NCI-H345 treated with DMSO at 0.1 percent for 48 hours (cell line): ENCODE measurements at regions not wholly inside any gene's neighbourhood (a gene's known extent, or its start where the extent isn't known, plus 50 kb on each side); places are given as distances from the start of the nearest gene placed in this dataset.
"Not testable (repeated sequence)": the region's sequence is repeated elsewhere in the genome, so short reads cannot be mapped to it uniquely, and the experiment has no call there.

Experiments used
- DNase-seq: peaks from one replicate; lab custom pipeline; 2025; ENCODE audit not compliant: unreplicated experiment; lab: John Stamatoyannopoulos, UW

- no peak for DNase-seq
Observed at GRCh38 chr3:35426366-35426958, 212.9 kb upstream of the ARPP21 start.

GRCh38 chr3:35437381-35437780 is 201.9 kb upstream of the ARPP21 start:
- no peak for DNase-seq

GRCh38 chr3:35438101-35438500 is 201.2 kb upstream of the ARPP21 start:
- DNase-seq = no peak

- no peak for DNase-seq
Observed at GRCh38 chr3:35439663-35440062, 199.7 kb upstream of the ARPP21 start.

- DNase-seq = no peak
Observed at GRCh38 chr3:35440826-35441225, 198.5 kb upstream of the ARPP21 start.

- DNase-seq = no peak
Observed at GRCh38 chr3:35446896-35447295, 192.4 kb upstream of the ARPP21 start.

- DNase-seq = no peak
Observed at GRCh38 chr3:35448121-35448520, 191.2 kb upstream of the ARPP21 start.

- DNase-seq = no peak
Observed at GRCh38 chr3:35448681-35449080, 190.6 kb upstream of the ARPP21 start.

GRCh38 chr3:35454819-35455218 is 184.5 kb upstream of the ARPP21 start:
- DNase-seq = not testable (repeated sequence)

- no peak for DNase-seq
Observed at GRCh38 chr3:35473956-35474355, 165.4 kb upstream of the ARPP21 start.

GRCh38 chr3:35482566-35482965 is 156.8 kb upstream of the ARPP21 start:
- DNase-seq = not testable (repeated sequence)

- DNase-seq = no peak
Observed at GRCh38 chr3:35483131-35483530, 156.2 kb upstream of the ARPP21 start.

- no peak for DNase-seq
Observed at GRCh38 chr3:35484929-35485530, 154.3 kb upstream of the ARPP21 start.

- DNase-seq = no peak
Observed at GRCh38 chr3:35486295-35486694, 153.0 kb upstream of the ARPP21 start.

GRCh38 chr3:35487376-35487775 is 151.9 kb upstream of the ARPP21 start:
- no peak for DNase-seq

GRCh38 chr3:35488526-35488925 is 150.8 kb upstream of the ARPP21 start:
- DNase-seq = no peak

GRCh38 chr3:35492841-35493240 is 146.5 kb upstream of the ARPP21 start:
- DNase-seq = no peak

- DNase-seq = no peak
Observed at GRCh38 chr3:35498506-35499210, 140.7 kb upstream of the ARPP21 start.

GRCh38 chr3:35500641-35501350 is 138.5 kb upstream of the ARPP21 start:
- DNase-seq = no peak

GRCh38 chr3:35502699-35503098 is 136.6 kb upstream of the ARPP21 start:
- no peak for DNase-seq

- no peak for DNase-seq
Observed at GRCh38 chr3:35505181-35505580, 134.1 kb upstream of the ARPP21 start.

- no peak for DNase-seq
Observed at GRCh38 chr3:35505772-35506171, 133.6 kb upstream of the ARPP21 start.
